Neural cell (in vitro differentiated cells): ENCODE measurements at regions not wholly inside any gene's neighbourhood (a gene's known extent, or its start where the extent isn't known, plus 50 kb on each side); places are given as distances from the start of the nearest gene placed in this dataset.

Source experiments
- CTCF ChIP-seq: fragments of 450-650 bp; IDR thresholded peaks from 2 replicates; pipeline ENCODE4 v1.5.1; 2014; ENCODE audit warnings: antibody characterized with exemption, mild to moderate bottlenecking, moderate library complexity; ENCODE audit not compliant: poor library complexity, severe bottlenecking
- EP300 ChIP-seq: fragments of 450-650 bp; conservative IDR thresholded peaks from 2 replicates; pipeline ENCODE4 v1.6.1; 2014; ENCODE audit warnings: antibody characterized with exemption, mild to moderate bottlenecking, moderate library complexity; ENCODE audit not compliant: poor library complexity, severe bottlenecking
- RAD21 ChIP-seq: fragments of 450-650 bp; conservative IDR thresholded peaks from 2 replicates; pipeline ENCODE4 v1.6.1; 2014; ENCODE audit warnings: antibody characterized with exemption, mild to moderate bottlenecking, moderate library complexity
- REST ChIP-seq: IDR thresholded peaks from 2 replicates; pipeline ENCODE4 v1.6.1; 2012; ENCODE audit warnings: borderline replicate concordance
- TAF1 ChIP-seq: IDR thresholded peaks from 2 replicates; pipeline ENCODE4 v1.6.1; 2012; ENCODE audit warnings: low read depth

GRCh38 chr10:31749301-31749700, 179.3 kb downstream of the ARHGAP12 start:
- TF ChIP-seq RAD21 (no peak), CTCF (no peak), TAF1 (no peak), EP300 (no peak), REST (no peak)
